H54 (cell line): ENCODE measurements at regions not wholly inside any gene's neighbourhood (a gene's known extent, or its start where the extent isn't known, plus 50 kb on each side); places are given as distances from the start of the nearest gene placed in this dataset.
"Not testable (repeated sequence)": the region's sequence is repeated elsewhere in the genome, so short reads cannot be mapped to it uniquely, and the experiment has no call there.

Experiments used
- DNase-seq: peaks from one replicate; pipeline ENCODE4 v3.0.0; 2011; ENCODE audit warnings: low spot score, mixed read lengths; ENCODE audit not compliant: insufficient read length
- FAIRE-seq: peaks from 3 replicates; lab custom pipeline; 2011; peaks lifted over from hg19 to GRCh38; lab: Jason Lieb, UNC
- POLR2A ChIP-seq: IDR thresholded peaks from 2 replicates; pipeline ENCODE4 v1.6.1; 2011; ENCODE audit warnings: low read depth, mild to moderate bottlenecking, low read length

DNA sequence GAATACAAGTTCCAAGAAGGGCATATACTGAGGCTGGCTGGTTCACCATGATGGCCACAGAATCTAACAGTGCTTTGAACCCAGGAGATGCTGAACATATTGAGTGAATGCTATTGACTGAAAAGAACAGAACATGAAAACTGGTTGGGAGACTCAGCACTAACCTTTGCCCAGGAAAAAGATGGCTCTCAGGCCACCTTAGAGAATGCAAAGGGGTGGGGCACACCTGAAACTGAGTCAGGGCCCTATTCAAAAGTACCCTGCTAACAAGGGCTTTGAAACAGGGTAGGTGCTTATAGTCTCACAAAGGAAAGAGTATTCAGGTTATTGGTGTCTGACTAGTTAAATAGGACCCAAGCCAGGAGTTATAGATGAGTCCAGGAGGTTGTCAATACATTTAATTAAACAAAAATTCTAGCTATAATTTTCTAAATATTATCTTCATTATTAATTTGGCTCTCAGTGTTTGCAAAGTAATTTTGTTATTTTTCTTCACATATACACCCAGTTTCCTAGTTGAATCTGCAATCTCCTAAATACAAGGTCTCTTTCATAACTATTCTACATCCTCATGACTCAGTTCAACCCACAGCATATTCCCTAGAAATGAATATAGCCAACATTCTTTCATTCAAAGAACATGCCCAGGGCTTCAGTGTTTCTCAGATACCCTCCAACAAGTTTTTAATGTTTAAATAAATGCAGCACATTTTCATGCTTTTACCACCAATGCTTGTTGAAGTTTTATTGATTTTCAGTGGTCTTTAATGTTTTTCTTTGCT is 144.2 kb upstream of the RAPGEF2 start:
- DNase-seq, result no peak
- no peak for FAIRE-seq
- no peak for TF ChIP-seq POLR2A

DNA sequence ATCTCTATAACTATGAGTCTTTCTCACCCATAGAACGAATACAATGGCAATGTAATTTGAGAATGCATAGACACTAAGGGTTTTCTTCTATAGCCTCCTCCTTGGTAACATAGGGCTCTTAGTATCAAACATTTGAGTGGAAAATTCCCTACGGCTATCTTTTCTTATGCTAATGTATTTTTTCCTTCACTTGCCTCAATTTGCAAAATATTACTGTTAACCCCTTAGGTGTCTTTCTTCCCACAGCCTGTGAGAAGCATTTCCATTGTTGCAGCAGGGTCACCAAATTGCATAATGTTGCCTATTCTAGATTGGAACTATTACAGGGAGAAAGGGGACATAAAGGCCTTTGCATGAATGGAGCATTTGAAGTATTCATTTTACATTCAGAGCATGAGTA is 140.5 kb upstream of the RAPGEF2 start:
- FAIRE-seq (no peak), DNase-seq (no peak)
- no peak for TF ChIP-seq POLR2A

DNA sequence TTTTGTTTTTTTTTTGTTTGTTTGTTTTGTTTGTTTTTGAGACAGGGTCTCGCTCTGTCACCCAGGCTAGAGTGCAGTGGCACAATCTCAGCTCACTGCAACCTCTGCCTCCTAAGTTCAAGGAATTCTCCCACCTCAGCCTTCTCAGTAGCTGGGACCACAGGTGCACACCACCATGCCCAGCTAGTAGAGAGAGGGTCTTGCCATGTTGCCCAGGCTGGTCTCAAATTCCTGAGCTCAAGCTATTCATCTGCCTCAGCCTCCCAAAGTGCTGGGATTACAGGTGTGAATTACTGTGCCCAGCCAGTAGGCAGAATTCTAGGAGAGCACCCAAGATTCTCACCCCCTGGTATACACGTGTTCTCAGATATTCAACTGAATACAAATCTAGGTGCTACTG is 139.6 kb upstream of the RAPGEF2 start:
- not testable (repeated sequence) for FAIRE-seq, DNase-seq

DNA sequence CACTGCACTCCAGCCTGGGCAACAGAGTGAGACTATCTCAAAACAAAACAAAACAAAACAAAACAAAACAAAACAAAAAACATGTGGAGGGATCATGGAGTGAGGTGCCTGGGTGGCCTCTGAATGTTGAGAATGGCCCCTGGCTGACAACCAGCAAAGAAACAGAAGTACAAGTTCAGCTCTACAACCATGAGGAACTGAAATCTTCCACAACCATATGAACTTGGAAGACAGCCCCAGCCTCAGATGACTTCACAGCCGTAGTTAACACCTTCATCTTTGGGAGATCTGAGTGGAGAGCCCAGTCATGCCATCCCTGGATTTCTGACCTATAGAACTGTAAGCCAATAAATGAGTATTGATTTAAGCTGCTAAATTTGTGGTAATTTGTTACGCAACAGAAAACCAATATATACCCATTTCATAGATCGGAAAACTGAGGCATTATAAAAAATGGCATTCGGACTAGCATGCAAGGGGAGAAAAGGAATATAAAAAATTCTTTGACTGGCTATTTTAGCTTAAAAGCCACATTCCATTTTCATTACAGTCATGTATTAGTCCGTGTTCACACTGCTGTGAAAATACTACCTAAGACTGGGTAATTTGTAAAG is 138.7 kb upstream of the RAPGEF2 start:
- DNase-seq, result no peak
- FAIRE-seq, result no peak

DNA sequence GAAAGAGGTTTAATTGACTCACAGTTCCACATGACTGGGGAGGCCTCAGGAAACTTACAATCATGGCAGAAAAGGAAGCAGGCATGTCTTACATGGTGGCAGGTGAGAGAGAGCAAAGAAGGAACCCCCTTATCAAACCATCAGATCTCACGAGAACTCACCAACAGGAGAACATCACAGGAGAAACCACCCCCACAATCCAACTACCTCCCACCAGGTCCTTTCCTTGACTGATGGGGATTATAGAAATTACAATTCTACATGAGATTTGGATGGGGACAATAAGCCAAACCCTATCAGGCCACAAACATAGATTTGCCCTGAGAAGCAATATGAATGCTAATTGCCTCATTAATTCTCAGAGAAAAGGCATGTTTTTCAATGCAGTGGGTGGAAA is 138.2 kb upstream of the RAPGEF2 start:
- no peak for TF ChIP-seq POLR2A
- FAIRE-seq, result no peak
- no peak for DNase-seq

More for the DNA sequence above, 138.7 kb upstream of the RAPGEF2 start:
- TF ChIP-seq POLR2A, result no peak

DNA sequence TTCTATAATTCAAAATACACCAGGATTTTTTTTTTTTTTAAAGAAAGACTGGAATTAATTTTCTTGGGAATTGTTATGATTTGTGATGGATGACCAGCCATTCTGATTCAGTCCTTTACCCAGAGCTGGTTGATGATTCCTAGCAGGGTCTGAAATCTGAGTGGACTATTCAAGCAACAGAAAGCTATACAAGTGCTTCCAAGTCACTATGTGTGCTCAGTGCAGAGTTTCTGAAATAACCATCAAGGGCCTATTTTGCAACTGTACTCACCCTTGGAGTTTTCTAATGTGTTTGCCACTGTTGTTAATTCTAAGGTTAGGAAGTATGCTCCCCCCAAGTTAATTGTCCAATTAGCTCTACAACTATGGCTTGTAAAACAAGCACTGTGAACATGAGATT is 137.7 kb upstream of the RAPGEF2 start:
- DNase-seq (no peak), FAIRE-seq (no peak)
- no peak for TF ChIP-seq POLR2A

DNA sequence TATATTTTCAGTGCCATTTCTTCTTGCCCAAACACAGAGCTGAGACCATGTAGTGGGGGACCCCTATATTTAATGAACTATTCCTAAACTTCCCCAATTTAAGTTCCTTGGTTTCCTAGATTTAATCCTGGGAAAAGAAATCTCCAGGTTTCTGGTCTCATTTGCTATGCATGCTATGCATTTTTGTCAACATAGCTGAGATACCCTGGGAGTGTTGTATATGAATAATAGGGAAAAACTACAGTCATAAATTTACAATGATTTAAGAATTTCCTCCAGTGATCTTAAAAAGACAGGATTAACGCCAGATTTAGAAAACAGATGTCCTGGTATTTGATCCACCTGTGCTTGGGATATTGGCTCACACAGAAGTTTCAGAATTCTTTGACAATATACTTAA is 136.8 kb upstream of the RAPGEF2 start:
- TF ChIP-seq POLR2A, result no peak
- no peak for FAIRE-seq
- no peak for DNase-seq

DNA sequence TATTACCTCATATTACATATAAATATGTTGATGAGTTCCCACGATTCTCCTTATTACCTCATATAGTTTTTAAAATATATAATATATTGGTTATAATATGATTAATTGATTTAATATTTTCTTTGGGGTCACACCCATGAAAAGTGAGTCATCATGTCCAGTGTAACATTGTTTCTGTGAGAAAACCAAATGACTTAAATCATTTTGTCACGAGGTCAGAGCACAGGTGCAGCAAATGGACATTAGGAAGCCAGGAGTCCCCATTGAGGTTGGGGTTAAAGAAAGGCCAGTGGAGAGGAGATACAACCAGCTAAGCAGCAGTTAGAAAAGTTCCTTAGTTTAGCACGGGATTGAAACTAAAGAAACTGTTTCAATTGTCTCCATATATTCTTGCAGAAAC is 133.9 kb upstream of the RAPGEF2 start:
- TF ChIP-seq POLR2A, result no peak
- FAIRE-seq (no peak), DNase-seq (no peak)

DNA sequence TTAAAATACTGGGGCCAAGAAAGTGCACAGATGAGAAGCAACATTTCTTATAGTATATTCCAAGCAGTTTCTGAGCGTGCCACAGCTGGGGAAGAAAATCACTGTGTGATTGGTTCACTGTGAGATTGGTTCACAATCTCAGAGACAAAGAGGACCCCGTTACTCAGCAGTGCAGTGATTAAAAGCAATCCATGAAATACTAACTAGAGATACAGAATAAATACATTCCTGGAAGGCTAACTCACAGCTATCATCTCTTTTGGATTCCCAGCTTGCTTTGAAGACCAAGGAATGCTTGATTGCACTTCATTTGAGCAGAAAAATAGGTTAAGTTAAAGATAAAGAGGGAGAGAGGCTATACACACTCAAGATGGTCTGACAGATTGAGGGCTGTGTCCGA is 132.1 kb upstream of the RAPGEF2 start:
- FAIRE-seq (no peak), DNase-seq (no peak)
- no peak for TF ChIP-seq POLR2A

DNA sequence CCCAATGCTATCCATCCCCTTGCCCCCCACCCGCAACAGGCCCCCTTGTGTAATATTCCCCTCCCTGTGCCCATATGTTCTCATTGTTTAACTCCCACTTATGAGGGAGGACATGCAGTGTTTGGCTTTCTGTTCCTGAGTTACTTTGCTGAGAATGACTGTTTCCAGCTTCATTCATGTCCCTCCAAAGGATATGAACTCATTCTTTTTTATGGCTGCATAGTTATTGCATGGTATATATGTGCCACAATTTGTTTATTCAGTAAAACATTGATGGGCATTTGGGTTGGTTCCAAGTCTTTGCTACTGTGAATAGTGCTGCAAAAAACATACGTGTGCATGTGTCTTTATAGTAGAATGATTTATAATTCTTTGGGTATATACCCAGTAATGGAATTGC is 128.4 kb upstream of the RAPGEF2 start:
- not testable (repeated sequence) for DNase-seq

DNA sequence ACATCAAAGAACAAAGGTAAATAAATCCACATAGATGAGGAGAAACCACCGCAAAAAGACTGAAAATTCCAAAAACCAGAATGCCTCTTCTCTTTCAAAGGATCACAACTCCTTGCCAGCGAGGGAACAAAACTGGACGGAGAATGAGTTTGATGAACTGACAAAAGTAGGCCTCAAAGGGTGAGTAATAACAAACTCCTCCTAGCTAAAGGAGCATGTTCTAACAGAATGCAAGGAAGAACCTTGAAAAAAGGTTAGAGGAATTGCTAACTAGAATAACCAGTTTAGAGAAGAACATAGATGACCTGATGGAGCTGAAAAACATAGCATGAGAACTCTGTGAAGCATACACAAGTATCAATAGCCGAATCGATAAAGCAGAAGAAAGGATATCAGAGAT is 122.2 kb upstream of the RAPGEF2 start:
- not testable (repeated sequence) for FAIRE-seq, DNase-seq

More for the DNA sequence above, 128.4 kb upstream of the RAPGEF2 start:
- not testable (repeated sequence) for FAIRE-seq

DNA sequence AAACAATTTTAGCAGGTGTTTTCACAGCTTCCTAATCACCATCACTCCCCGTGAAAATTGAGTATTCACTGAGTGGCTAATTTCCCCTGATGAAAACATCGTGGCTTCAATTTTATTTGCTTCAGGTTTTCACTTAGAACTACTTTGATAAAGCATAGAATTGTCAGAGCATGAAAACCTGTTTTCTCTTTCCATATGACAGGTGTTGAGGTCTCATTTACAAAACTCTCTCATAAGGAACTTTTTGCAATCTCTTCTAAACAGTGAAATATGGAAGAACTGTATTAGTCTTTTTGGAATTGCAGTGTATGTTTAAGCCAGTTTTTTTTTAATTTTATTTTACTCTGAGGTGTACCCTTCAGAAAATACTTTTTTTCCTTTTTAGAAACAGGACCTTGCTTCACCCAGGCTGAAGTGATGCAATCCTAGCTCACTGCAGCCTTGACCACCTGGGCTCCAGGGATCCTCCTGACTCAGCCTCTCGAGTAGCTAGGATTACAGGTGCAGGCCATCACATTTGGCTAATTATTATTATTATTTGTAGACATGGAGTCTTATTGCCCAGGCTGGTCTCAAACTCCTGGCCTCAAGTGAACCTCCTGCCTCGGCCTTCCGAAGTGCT is 111.2 kb upstream of the RAPGEF2 start:
- no peak for FAIRE-seq
- DNase-seq, result no peak
- TF ChIP-seq POLR2A, result no peak

DNA sequence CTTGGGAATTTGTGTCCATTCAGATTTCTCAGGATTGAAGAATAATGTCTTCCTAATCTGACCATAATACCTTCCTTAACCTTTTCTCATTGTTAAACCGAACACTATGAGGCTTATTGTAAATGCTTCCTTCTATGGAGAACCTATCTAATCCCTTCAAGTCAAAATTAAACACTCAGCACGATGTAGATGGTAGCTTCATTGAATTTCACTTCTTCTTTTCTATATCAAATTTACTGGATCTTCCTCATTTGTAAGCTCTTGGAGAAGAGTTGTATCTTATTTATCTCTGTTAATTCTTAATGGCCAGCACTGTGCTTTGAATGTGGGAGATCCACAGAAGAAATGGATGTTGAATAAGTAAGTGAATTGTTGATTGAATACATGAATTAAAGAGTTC is 109.0 kb upstream of the RAPGEF2 start:
- FAIRE-seq (no peak), DNase-seq (no peak)
- no peak for TF ChIP-seq POLR2A

DNA sequence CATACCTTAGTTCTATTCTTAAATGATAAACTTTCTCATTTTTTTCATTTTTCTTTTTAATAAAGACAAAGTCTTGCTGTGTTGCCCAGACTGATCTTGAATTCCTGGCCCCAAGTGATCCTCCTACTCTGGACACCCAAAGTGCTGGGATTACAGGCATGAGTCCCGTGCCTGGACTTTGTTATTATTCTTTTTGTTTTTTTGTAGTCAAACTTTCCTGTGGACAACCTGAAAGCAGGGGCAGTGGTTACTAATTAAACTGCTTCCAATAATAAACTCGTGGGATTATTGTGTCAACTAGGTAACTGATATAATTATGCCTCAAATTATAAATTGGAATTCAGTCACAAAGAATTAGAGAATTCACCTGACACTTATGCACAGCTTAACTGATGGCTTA is 107.8 kb upstream of the RAPGEF2 start:
- FAIRE-seq, result no peak
- no peak for TF ChIP-seq POLR2A
- no peak for DNase-seq

DNA sequence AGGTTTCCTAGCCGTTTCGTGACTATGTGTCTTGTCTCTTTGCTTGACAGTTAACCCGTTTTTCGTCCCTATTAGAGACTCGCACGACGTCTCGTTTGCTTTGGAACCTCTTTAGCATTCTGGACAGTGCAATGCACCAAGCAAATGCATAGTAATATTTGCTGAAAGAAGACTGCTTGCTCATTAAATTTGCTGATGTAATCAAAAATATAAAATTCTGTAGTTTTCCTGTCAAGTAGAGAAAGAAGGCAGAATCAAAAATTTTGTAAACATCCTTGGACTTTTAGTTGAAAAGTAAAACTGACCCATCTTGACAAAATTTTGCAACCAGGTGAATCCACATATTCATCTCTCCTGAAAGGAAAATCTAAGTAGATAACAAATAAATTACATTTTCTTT is 106.9 kb upstream of the RAPGEF2 start:
- DNase-seq, result no peak
- no peak for TF ChIP-seq POLR2A
- FAIRE-seq, result no peak
